ENCODE measurements at regions not wholly inside any gene's neighbourhood (a gene's known extent, or its start where the extent isn't known, plus 50 kb on each side); places are given as distances from the start of the nearest gene placed in this dataset.

DNA sequence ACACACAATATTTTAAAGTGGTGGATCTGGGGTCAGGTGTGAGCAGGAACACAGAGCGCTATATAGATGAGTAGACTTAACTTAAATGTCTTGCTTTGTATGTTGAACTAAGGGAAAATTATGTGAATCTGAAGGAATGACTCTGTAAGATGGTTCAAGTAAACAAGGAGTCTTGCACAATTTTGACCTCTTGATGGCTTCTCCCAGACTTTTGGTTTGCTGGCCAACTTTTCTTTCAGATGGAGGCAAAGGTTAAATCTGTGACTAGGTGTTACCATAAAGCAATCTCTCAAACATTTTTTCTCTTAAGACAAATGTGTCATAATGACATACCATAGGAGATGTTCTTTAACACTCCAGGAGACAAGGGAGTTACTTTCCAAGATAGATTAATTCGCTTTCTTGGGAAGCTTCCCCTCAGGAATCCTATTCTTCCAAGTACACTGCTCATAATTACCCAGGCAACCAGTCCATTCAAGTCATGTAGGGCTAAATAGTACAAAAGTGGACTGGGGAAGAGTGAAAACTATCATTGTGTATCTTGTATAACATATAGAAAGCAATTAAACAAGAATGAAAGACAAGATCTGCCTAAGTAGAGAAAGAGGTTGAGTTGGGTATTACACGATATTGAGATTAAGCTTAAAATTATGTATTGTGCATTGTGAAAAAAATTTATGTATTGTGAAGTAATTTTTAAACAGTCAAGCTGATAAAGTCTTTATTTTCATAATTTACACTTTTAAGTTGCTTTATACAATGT is 60.3 kb upstream of the SLC27A6 start:
- FAIRE-seq = no peak

DNA sequence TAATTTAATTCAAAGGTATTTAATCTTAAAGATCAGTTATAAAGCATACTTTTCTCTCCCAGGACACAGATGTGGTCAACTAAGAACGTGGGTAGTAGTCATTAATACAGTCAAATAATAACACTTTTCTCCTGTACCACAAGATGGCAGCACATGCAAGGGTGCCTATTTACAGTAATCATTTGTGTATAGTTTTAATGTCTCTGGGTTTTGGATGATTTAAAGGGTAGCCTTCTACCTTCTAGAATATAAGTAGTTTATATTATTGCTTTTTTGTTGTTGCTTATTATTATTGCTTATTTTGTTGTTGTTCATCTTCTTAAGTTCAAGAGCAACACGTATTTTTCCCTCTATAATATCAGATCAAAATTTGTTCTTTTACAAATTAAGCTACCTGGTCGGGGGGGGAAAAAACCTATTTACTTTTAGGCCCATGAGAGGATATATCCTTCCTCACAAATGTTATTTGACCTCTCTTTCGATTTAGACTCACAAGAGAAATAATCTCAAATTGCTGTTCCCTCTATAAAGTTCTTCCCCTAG is 59.6 kb upstream of the SLC27A6 start:
- FAIRE-seq = peak; percentile 76

DNA sequence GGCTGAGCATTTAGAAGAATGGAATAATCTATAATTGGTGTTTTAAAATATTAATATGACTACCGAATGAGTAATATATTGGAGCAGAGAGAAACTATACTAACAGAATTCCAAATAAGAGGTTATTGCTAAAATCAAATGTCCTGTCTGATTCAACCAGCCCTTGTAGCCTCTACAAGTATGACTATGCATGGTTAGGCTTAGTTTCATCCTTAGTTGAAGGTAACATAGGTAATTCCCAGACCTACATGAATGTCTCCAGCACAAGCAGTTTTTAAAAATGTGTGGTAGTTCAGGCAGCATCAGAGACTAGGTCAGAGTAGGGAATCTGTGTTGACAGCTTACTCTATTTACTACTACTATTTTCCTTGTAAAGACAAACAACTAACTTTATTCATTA is 51.7 kb upstream of the SLC27A6 start:
- FAIRE-seq = no peak
